GM12878 (cell line): ENCODE measurements at regions not wholly inside any gene's neighbourhood (a gene's known extent, or its start where the extent isn't known, plus 50 kb on each side); places are given as distances from the start of the nearest gene placed in this dataset.

Experiments used
- ATAC-seq: fragments of 200-7000 bp; cut with Tn5 transposase; 3 replicates; pipeline ENCODE4 v1.9.1; 2020; ENCODE audit warnings: mild to moderate bottlenecking, moderate library complexity
- BruUV-seq: library from RNA; stranded (reverse); fragments of 400-500 nt; replicated peaks from 2 replicates; lab custom pipeline; 2021; lab: Mats Ljungman, UMichigan
- CTCF ChIA-PET: fragments of 300-600 bp; sonication (Branson Sonifier 250); formaldehyde crosslinking; extraction: SDS; loops from one replicate; lab custom pipeline; 2021; ENCODE audit warnings: inconsistent platforms; lab: Yijun Ruan, JAX
- POLR2A ChIA-PET: fragments of 350-600 bp; formaldehyde crosslinking; extraction: SDS; loops from one replicate; lab custom pipeline; 2021; ENCODE audit warnings: inconsistent platforms; lab: Charles Lee
- RAD21 ChIA-PET: fragments of 300-600 bp; sonication (Branson Sonifier 250); formaldehyde crosslinking; loops from one replicate; lab custom pipeline; 2023; ENCODE audit warnings: antibody characterized with exemption; ENCODE audit not compliant: unreplicated experiment; lab: Charles Lee
- SMC1A ChIA-PET: fragments of 300-600 bp; sonication (Branson Sonifier 250); formaldehyde crosslinking; loops from one replicate; lab custom pipeline; 2023; ENCODE audit not compliant: unreplicated experiment, uncharacterized antibody; lab: Charles Lee
- DNase-seq: peaks from one replicate; pipeline ENCODE4 v3.0.0-alpha.2; 2011; ENCODE audit warnings: low read depth, low spot score
- FAIRE-seq: peaks from 3 replicates; lab custom pipeline; 2011; peaks lifted over from hg19 to GRCh38; lab: Jason Lieb, UNC
- H2AFZ ChIP-seq: 2 replicates; pipeline ENCODE4 v1.6.0; 2011; ENCODE audit warnings: low read depth, low read length, control low read depth; ENCODE audit not compliant: control insufficient read depth
- H3K27ac ChIP-seq: 2 replicates; pipeline ENCODE4 v1.5.1; 2011; ENCODE audit warnings: control low read depth; ENCODE audit not compliant: control insufficient read depth, insufficient read depth
- H3K27me3 ChIP-seq, 2 experiments: replicated peaks in 1 of 2; 2 replicates each; pipeline versions ENCODE4 v1.6.0 to v1.6.1; 2011; ENCODE audit warnings: low read length in 1 of 2; ENCODE audit not compliant: control insufficient read depth in 2 of 2, insufficient read depth in 2 of 2
- H3K36me3 ChIP-seq, 2 experiments: 2 replicates each; pipeline ENCODE4 v1.5.1; 2011; ENCODE audit warnings: low read length in 1 of 2; ENCODE audit not compliant: control insufficient read depth in 2 of 2, insufficient read depth in 2 of 2
- H3K4me1 ChIP-seq: 2 replicates; pipeline ENCODE4 v1.6.1; 2011; ENCODE audit warnings: mild to moderate bottlenecking, low read length, moderate library complexity, mixed read lengths; ENCODE audit not compliant: control insufficient read depth, insufficient read depth
- H3K4me2 ChIP-seq: 2 replicates; pipeline ENCODE4 v1.6.0; 2011; ENCODE audit warnings: control low read depth; ENCODE audit not compliant: control insufficient read depth, insufficient read depth
- H3K4me3 ChIP-seq: fragments of 200-600 bp; sonication (generic); 2 replicates; pipeline ENCODE4 v1.5.1; 2016
- H3K79me2 ChIP-seq: 2 replicates; pipeline ENCODE4 v1.6.0; 2011; ENCODE audit warnings: low read length; ENCODE audit not compliant: control insufficient read depth, insufficient read depth
- H3K9ac ChIP-seq: 2 replicates; pipeline ENCODE4 v1.8.0; 2011; ENCODE audit warnings: low read length, control low read depth, mixed read lengths; ENCODE audit not compliant: control insufficient read depth, insufficient read depth
- H3K9me3 ChIP-seq: replicated peaks from 3 replicates; pipeline ENCODE4 v1.5.1; 2011; ENCODE audit warnings: mild to moderate bottlenecking, low read length; ENCODE audit not compliant: control insufficient read depth, insufficient read depth
- H4K20me1 ChIP-seq: 2 replicates; pipeline ENCODE4 v1.6.0; 2011; ENCODE audit not compliant: control insufficient read depth, insufficient read depth
- BACH1 ChIP-seq: fragments of 450-650 bp; IDR thresholded peaks from 2 replicates; pipeline ENCODE4 v1.6.1; 2017; ENCODE audit warnings: mild to moderate bottlenecking, borderline replicate concordance
- CREB1 ChIP-seq: IDR thresholded peaks from 2 replicates; pipeline ENCODE4 v1.6.1; 2012; ENCODE audit warnings: low read depth, mild to moderate bottlenecking, inconsistent platforms
- FOXM1 ChIP-seq: IDR thresholded peaks from 2 replicates; pipeline ENCODE4 v1.6.1; 2012; ENCODE audit warnings: low read depth, mild to moderate bottlenecking, inconsistent platforms, low read length, moderate library complexity
- IRF3 ChIP-seq: fragments of 450-650 bp; IDR thresholded peaks from 2 replicates; pipeline ENCODE4 v1.6.1; 2014; ENCODE audit warnings: mild to moderate bottlenecking
- IRF5 ChIP-seq: fragments of 450-650 bp; IDR thresholded peaks from 2 replicates; pipeline ENCODE4 v1.6.1; 2017; ENCODE audit warnings: borderline replicate concordance
- NFYB ChIP-seq: IDR thresholded peaks from 2 replicates; pipeline ENCODE4 v1.6.1; 2011; ENCODE audit warnings: low read depth, mild to moderate bottlenecking, low read length, improper control_type of control experiment, moderate library complexity; ENCODE audit not compliant: insufficient read depth
- NKRF ChIP-seq: fragments of 450-650 bp; conservative IDR thresholded peaks from 2 replicates; pipeline ENCODE4 v1.6.1; 2017; ENCODE audit warnings: mild to moderate bottlenecking, moderate library complexity
- RBBP5 ChIP-seq: fragments of 200-600 bp; sonication (generic); conservative IDR thresholded peaks from 2 replicates; pipeline ENCODE4 v1.6.1; 2016
- RELA ChIP-seq: fragments of 450-650 bp; IDR thresholded peaks from 2 replicates; pipeline ENCODE4 v1.8.0; 2014; ENCODE audit warnings: borderline replicate concordance; ENCODE audit not compliant: partially characterized antibody
- SMAD1 ChIP-seq: fragments of 450-650 bp; IDR thresholded peaks from 2 replicates; pipeline ENCODE4 v1.6.1; 2018; ENCODE audit warnings: mild to moderate bottlenecking, low read depth; ENCODE audit not compliant: partially characterized antibody
- TCF12 ChIP-seq: IDR thresholded peaks from 2 replicates; pipeline ENCODE4 v1.6.1; 2011; ENCODE audit warnings: low read depth, mild to moderate bottlenecking, low read length
- YBX1 ChIP-seq: fragments of 450-650 bp; IDR thresholded peaks from 2 replicates; pipeline ENCODE4 v1.6.1; 2016; ENCODE audit warnings: antibody characterized with exemption
- ZSCAN29 ChIP-seq: fragments of 450-650 bp; IDR thresholded peaks from 2 replicates; pipeline ENCODE4 v1.6.1; 2017; ENCODE audit warnings: mild to moderate bottlenecking, moderate library complexity
- WGBS: methylation state at CpG from one replicate; pipeline ENCODE4 v1.1.6; 2016; ENCODE audit warnings: low lambda C conversion rate; ENCODE audit not compliant: insufficient replicate concordance, insufficient coverage; ENCODE audit errors: missing lambda C conversion rate; 5-methylcytosine and 5-hydroxymethylcytosine counted together
- in situ Hi-C: fragments of 300-500 bp; cut with MboI; formaldehyde crosslinking; loops from 9 replicates; pipeline ENCODE4 v1.14.3; 2018; ENCODE audit warnings: mixed read lengths
- intact Hi-C: fragments of 100-400 bp; cut with micrococcal nuclease; formaldehyde crosslinking; loops from one replicate; pipeline ENCODE4 v1.14.2; 2022; ENCODE audit not compliant: unreplicated experiment
- TF ChIP-seq, protein P1 (sequence below): IDR thresholded peaks from 2 replicates; pipeline ENCODE4 v1.6.1; 2011; ENCODE audit warnings: low read depth, low read length, improper control_type of control experiment, borderline replicate concordance
- TF ChIP-seq, protein P2 (sequence below): fragments of 450-650 bp; formaldehyde crosslinking; IDR thresholded peaks from 2 replicates; pipeline ENCODE4 v1.5.0; 2022; ENCODE audit warnings: mild to moderate bottlenecking, missing genetic modification characterization

- FAIRE-seq: no peak
- no peak overlapping the region for H2AFZ ChIP-seq
- H3K79me2 ChIP-seq: no peaks in the 10 kb centered on the region
- ChIA-PET CTCF (no interaction called here), SMC1A (no interaction called here)
- no peak overlapping the region for H3K4me3 ChIP-seq
- intact Hi-C loops: no loop called here
- no peaks in the 10 kb centered on the region for H4K20me1 ChIP-seq
- no peaks in the 10 kb centered on the region for H3K4me1 ChIP-seq
- TF ChIP-seq RELA: no peak
- TF ChIP-seq YBX1: no peak
- TF ChIP-seq NKRF: no peak
- no peak for TF ChIP-seq NFYB
- TF ChIP-seq, protein P1, sequence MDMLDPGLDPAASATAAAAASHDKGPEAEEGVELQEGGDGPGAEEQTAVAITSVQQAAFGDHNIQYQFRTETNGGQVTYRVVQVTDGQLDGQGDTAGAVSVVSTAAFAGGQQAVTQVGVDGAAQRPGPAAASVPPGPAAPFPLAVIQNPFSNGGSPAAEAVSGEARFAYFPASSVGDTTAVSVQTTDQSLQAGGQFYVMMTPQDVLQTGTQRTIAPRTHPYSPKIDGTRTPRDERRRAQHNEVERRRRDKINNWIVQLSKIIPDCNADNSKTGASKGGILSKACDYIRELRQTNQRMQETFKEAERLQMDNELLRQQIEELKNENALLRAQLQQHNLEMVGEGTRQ: no peak
- no peak for TF ChIP-seq SMAD1
- no peak for TF ChIP-seq FOXM1
- no peak for TF ChIP-seq RBBP5
- no peak for TF ChIP-seq IRF3
- TF ChIP-seq, protein P2, sequence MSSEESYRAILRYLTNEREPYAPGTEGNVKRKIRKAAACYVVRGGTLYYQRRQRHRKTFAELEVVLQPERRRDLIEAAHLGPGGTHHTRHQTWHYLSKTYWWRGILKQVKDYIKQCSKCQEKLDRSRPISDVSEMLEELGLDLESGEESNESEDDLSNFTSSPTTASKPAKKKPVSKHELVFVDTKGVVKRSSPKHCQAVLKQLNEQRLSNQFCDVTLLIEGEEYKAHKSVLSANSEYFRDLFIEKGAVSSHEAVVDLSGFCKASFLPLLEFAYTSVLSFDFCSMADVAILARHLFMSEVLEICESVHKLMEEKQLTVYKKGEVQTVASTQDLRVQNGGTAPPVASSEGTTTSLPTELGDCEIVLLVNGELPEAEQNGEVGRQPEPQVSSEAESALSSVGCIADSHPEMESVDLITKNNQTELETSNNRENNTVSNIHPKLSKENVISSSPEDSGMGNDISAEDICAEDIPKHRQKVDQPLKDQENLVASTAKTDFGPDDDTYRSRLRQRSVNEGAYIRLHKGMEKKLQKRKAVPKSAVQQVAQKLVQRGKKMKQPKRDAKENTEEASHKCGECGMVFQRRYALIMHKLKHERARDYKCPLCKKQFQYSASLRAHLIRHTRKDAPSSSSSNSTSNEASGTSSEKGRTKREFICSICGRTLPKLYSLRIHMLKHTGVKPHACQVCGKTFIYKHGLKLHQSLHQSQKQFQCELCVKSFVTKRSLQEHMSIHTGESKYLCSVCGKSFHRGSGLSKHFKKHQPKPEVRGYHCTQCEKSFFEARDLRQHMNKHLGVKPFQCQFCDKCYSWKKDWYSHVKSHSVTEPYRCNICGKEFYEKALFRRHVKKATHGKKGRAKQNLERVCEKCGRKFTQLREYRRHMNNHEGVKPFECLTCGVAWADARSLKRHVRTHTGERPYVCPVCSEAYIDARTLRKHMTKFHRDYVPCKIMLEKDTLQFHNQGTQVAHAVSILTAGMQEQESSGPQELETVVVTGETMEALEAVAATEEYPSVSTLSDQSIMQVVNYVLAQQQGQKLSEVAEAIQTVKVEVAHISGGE (CRISPR knock-in tag): no peak
- TF ChIP-seq TCF12: no peak
- TF ChIP-seq BACH1: no peak
- TF ChIP-seq IRF5: no peak
- no peak for TF ChIP-seq CREB1
- TF ChIP-seq ZSCAN29: no peak
- TF ChIP-seq, all 136 proteins: peak for 0
- Histone ChIP-seq H3K27ac (no peak overlapping the region), H3K4me2 (no peak overlapping the region), H3K36me3 (no peaks in the 10 kb centered on the region), H3K27me3 (peaks cover 0 to 3% of the 10 kb centered on the region in 2 experiments; a peak in 2 of 4 replicates), H3K9me3 (no peaks in the 10 kb centered on the region), H3K9ac (no peak overlapping the region)
- RAD21 ChIA-PET: no interaction called here
- POLR2A ChIA-PET: no interaction called here
- 35% methylated on average over 1 of the region's 1 CpG for WGBS
- ATAC-seq (no peak), DNase-seq (no peak)
- no TSS peak for BruUV-seq
- in situ Hi-C loops: no loop called here
These were observed 301.0 kb downstream of the MIAT start for GRCh38 chr22:26958378-26958777.
